H9 (cell line): ENCODE measurements at regions not wholly inside any gene's neighbourhood (a gene's known extent, or its start where the extent isn't known, plus 50 kb on each side); places are given as distances from the start of the nearest gene placed in this dataset.

Experiments used
- DNase-seq: peaks from one replicate; pipeline ENCODE4 v3.0.0-alpha.2; 2017
- H2AFZ ChIP-seq: one replicate; pipeline ENCODE4 v1.6.1; 2013; ENCODE audit warnings: mild to moderate bottlenecking, low read length, control low read depth, moderate library complexity
- H2AK5ac ChIP-seq: 2 replicates; pipeline ENCODE4 v1.6.1; 2013; ENCODE audit warnings: low read length, control low read depth, mixed read lengths; ENCODE audit not compliant: insufficient read length
- H2BK120ac ChIP-seq: one replicate; pipeline ENCODE4 v1.6.1; 2013; ENCODE audit warnings: low read depth, mild to moderate bottlenecking, low read length, control low read depth, inconsistent platforms; ENCODE audit not compliant: poor library complexity, severe bottlenecking
- H2BK12ac ChIP-seq: 2 replicates; pipeline ENCODE4 v1.6.1; 2013; ENCODE audit warnings: low read length, control low read depth, mixed read lengths, low read depth; ENCODE audit not compliant: insufficient read length
- H2BK15ac ChIP-seq: 2 replicates; pipeline ENCODE4 v1.6.1; 2013; ENCODE audit warnings: low read depth, low read length, control low read depth
- H2BK20ac ChIP-seq: one replicate; pipeline ENCODE4 v1.6.1; 2013; ENCODE audit warnings: low read depth, mild to moderate bottlenecking, low read length, control low read depth, inconsistent platforms; ENCODE audit not compliant: poor library complexity, severe bottlenecking
- H2BK5ac ChIP-seq: 2 replicates; pipeline ENCODE4 v1.6.1; 2013; ENCODE audit warnings: low read length, control low read depth, mixed read lengths; ENCODE audit not compliant: insufficient read length
- H3K14ac ChIP-seq: 2 replicates; pipeline ENCODE4 v1.6.1; 2013; ENCODE audit warnings: low read length, control low read depth; ENCODE audit not compliant: insufficient read depth
- H3K18ac ChIP-seq: 2 replicates; pipeline ENCODE4 v1.6.1; 2013; ENCODE audit warnings: low read depth, mild to moderate bottlenecking, mixed read lengths, low read length, control low read depth; ENCODE audit not compliant: insufficient read length
- H3K23ac ChIP-seq: 2 replicates; pipeline ENCODE4 v1.6.1; 2013; ENCODE audit warnings: low read length, control low read depth, mixed read lengths, low read depth; ENCODE audit not compliant: insufficient read length
- H3K23me2 ChIP-seq: 2 replicates; pipeline ENCODE4 v1.6.1; 2013; ENCODE audit warnings: low read depth, mild to moderate bottlenecking, mixed read lengths, low read length, control low read depth; ENCODE audit not compliant: insufficient read length, poor library complexity, severe bottlenecking
- H3K27ac ChIP-seq: 2 replicates; pipeline ENCODE4 v1.5.1; 2013; ENCODE audit warnings: low read length, control low read depth, mixed read lengths, low read depth; ENCODE audit not compliant: insufficient read length
- H3K27me3 ChIP-seq: 2 replicates; pipeline ENCODE4 v1.6.1; 2013; ENCODE audit warnings: low read length, control low read depth, inconsistent platforms; ENCODE audit not compliant: insufficient read depth
- H3K4ac ChIP-seq: 2 replicates; pipeline ENCODE4 v1.6.1; 2013; ENCODE audit warnings: low read depth, mild to moderate bottlenecking, control low read depth, inconsistent platforms, low read length, moderate library complexity
- H3K4me1 ChIP-seq: 2 replicates; pipeline ENCODE4 v1.6.1; 2013; ENCODE audit warnings: low read length, control low read depth, inconsistent platforms; ENCODE audit not compliant: insufficient read depth
- H3K4me2 ChIP-seq: 2 replicates; pipeline ENCODE4 v1.6.1; 2013; ENCODE audit warnings: low read length, control low read depth, mixed read lengths; ENCODE audit not compliant: insufficient read length, insufficient read depth
- H3K56ac ChIP-seq: 2 replicates; pipeline ENCODE4 v1.6.1; 2013; ENCODE audit warnings: low read depth, mild to moderate bottlenecking, mixed read lengths, low read length, control low read depth; ENCODE audit not compliant: insufficient read length
- H3K79me1 ChIP-seq: 2 replicates; pipeline ENCODE4 v1.6.1; 2013; ENCODE audit warnings: low read depth, mild to moderate bottlenecking, moderate library complexity, low read length, control low read depth, inconsistent platforms; ENCODE audit not compliant: insufficient read depth, poor library complexity, severe bottlenecking
- H3K79me2 ChIP-seq: 2 replicates; pipeline ENCODE4 v1.6.1; 2013; ENCODE audit warnings: low read length, control low read depth, inconsistent platforms; ENCODE audit not compliant: insufficient read depth
- H3K9ac ChIP-seq: 2 replicates; pipeline ENCODE4 v1.6.1; 2013; ENCODE audit warnings: low read length, control low read depth, mixed read lengths; ENCODE audit not compliant: insufficient read length; ENCODE audit errors: extremely low read depth
- H3K9me3 ChIP-seq: one replicate; pipeline ENCODE4 v1.6.1; 2013; ENCODE audit warnings: low read depth, low read length, inconsistent platforms; ENCODE audit not compliant: control insufficient read depth
- H3T11ph ChIP-seq: one replicate; pipeline ENCODE4 v1.6.1; 2013; ENCODE audit warnings: mild to moderate bottlenecking, low read length, control low read depth, inconsistent platforms
- H4K20me1 ChIP-seq: one replicate; pipeline ENCODE4 v1.6.1; 2013; ENCODE audit not compliant: control insufficient read depth, insufficient read length, insufficient read depth
- H4K5ac ChIP-seq: 2 replicates; pipeline ENCODE4 v1.6.1; 2013; ENCODE audit warnings: low read depth, mild to moderate bottlenecking, mixed read lengths, low read length, control low read depth; ENCODE audit not compliant: insufficient read length
- H4K8ac ChIP-seq: replicated peaks from 2 replicates; pipeline ENCODE4 v1.6.1; 2013; ENCODE audit warnings: low read length, control low read depth, mixed read lengths, low read depth; ENCODE audit not compliant: insufficient read length
- H4K91ac ChIP-seq: 2 replicates; pipeline ENCODE4 v1.6.1; 2013; ENCODE audit warnings: low read depth, mild to moderate bottlenecking, moderate library complexity, mixed read lengths, low read length, control low read depth; ENCODE audit not compliant: insufficient read length
- H3K27ac Mint-ChIP-seq, 3 experiments: 2 replicates in 2 of 3; 3 replicates in 1 of 3; pipeline ENCODE4 v1.8.0; 2020 to 2021; ENCODE audit warnings: mixed read lengths in 3 of 3, mild to moderate bottlenecking in 1 of 3, moderate library complexity in 1 of 3
- H3K27me3 Mint-ChIP-seq: 2 replicates; pipeline ENCODE4 v1.8.0; 2021; ENCODE audit warnings: low read depth, mild to moderate bottlenecking, moderate library complexity, mixed read lengths
- H3K36me3 Mint-ChIP-seq, 3 experiments: 2 replicates in 2 of 3; 3 replicates in 1 of 3; pipeline ENCODE4 v1.8.0; 2020 to 2021; ENCODE audit warnings: low read depth in 3 of 3, mixed read lengths in 3 of 3; ENCODE audit not compliant: insufficient read depth in 1 of 3
- H3K4me1 Mint-ChIP-seq, 2 experiments: 2 replicates each; pipeline ENCODE4 v1.8.0; 2020; ENCODE audit warnings: mixed read lengths in 2 of 2
- H3K4me3 Mint-ChIP-seq, 2 experiments: 2 replicates in 1 of 2; 3 replicates in 1 of 2; pipeline ENCODE4 v1.8.0; 2020 to 2021; ENCODE audit warnings: mild to moderate bottlenecking in 2 of 2, mixed read lengths in 2 of 2, moderate library complexity in 1 of 2
- H3K9me3 Mint-ChIP-seq, 2 experiments: 2 replicates in 1 of 2; 3 replicates in 1 of 2; pipeline ENCODE4 v1.8.0; 2020; ENCODE audit warnings: mild to moderate bottlenecking in 2 of 2, mixed read lengths in 2 of 2, moderate library complexity in 1 of 2
- WGBS: extraction: QIAGEN DNeasy Blood & Tissue Kit; methylation state at CpG from one replicate; pipeline ENCODE4 v1.1.7; 2013; ENCODE audit warnings: missing lambda C conversion rate, low lambda C conversion rate, mixed read lengths; ENCODE audit not compliant: insufficient read length; ENCODE audit errors: extremely low coverage; 5-methylcytosine and 5-hydroxymethylcytosine counted together
- TF ChIP-seq, protein P1 (sequence below): fragments of 200-600 bp; sonication (generic); conservative IDR thresholded peaks from 3 replicates; pipeline ENCODE4 v1.8.0; 2021; ENCODE audit warnings: antibody characterized with exemption, mild to moderate bottlenecking

GRCh38 chr2:215845839-215846586 is 167.3 kb downstream of the MREG start:
- H3K23me2 ChIP-seq: no peaks in the 10 kb centered on the region
- H2BK20ac ChIP-seq: no peak overlapping the region
- no peak overlapping the region for H3K14ac ChIP-seq
- H2BK5ac ChIP-seq: no peak overlapping the region
- Mint-ChIP-seq H3K36me3 (no peaks in the 10 kb centered on the region), H3K4me1 (peaks cover 5% of the 10 kb centered on the region in 2 experiments; a peak in 3 of 4 replicates), H3K27me3 (no peaks in the 10 kb centered on the region; the same call in 1 of the 2 replicates), H3K27ac (no peak overlapping the region), H3K4me3 (no peak overlapping the region), H3K9me3 (no peaks in the 10 kb centered on the region)
- H2AK5ac ChIP-seq: no peak overlapping the region
- no peaks in the 10 kb centered on the region for H3K27me3 ChIP-seq
- H3K4me2 ChIP-seq: no peak overlapping the region
- no peak overlapping the region for H4K91ac ChIP-seq
- no peak overlapping the region for H3K9ac ChIP-seq
- no peak overlapping the region for H3K27ac ChIP-seq
- WGBS: no CpG with 5 or more reads among the region's 8 CpGs
- DNase-seq: no peak
- no peaks in the 10 kb centered on the region for H3K79me1 ChIP-seq
- H3K79me2 ChIP-seq: no peaks in the 10 kb centered on the region
- H3K56ac ChIP-seq: no peak overlapping the region
- no peak overlapping the region for H3K4ac ChIP-seq
- no peak overlapping the region for H3K23ac ChIP-seq
- H3K4me1 ChIP-seq: no peaks in the 10 kb centered on the region
- H2BK15ac ChIP-seq: no peak overlapping the region
- no peak overlapping the region for H4K5ac ChIP-seq
- H2BK120ac ChIP-seq: no peak overlapping the region
- TF ChIP-seq, protein P1, sequence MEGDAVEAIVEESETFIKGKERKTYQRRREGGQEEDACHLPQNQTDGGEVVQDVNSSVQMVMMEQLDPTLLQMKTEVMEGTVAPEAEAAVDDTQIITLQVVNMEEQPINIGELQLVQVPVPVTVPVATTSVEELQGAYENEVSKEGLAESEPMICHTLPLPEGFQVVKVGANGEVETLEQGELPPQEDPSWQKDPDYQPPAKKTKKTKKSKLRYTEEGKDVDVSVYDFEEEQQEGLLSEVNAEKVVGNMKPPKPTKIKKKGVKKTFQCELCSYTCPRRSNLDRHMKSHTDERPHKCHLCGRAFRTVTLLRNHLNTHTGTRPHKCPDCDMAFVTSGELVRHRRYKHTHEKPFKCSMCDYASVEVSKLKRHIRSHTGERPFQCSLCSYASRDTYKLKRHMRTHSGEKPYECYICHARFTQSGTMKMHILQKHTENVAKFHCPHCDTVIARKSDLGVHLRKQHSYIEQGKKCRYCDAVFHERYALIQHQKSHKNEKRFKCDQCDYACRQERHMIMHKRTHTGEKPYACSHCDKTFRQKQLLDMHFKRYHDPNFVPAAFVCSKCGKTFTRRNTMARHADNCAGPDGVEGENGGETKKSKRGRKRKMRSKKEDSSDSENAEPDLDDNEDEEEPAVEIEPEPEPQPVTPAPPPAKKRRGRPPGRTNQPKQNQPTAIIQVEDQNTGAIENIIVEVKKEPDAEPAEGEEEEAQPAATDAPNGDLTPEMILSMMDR: no peak
- no peak overlapping the region for H2AFZ ChIP-seq
- no peak overlapping the region for H2BK12ac ChIP-seq
- H3K9me3 ChIP-seq: no peaks in the 10 kb centered on the region
- H3T11ph ChIP-seq: no peak overlapping the region
- no peaks in the 10 kb centered on the region for H4K20me1 ChIP-seq
- no peak overlapping the region for H4K8ac ChIP-seq
- no peak overlapping the region for H3K18ac ChIP-seq
